Left lung (tissue), 4 donors: ENCODE measurements at regions not wholly inside any gene's neighbourhood (a gene's known extent, or its start where the extent isn't known, plus 50 kb on each side); places are given as distances from the start of the nearest gene placed in this dataset.

ENCODE experiments used
- ATAC-seq: fragments of 200-7000 bp; cut with Tn5 transposase; one replicate; pipeline ENCODE4 v1.9.1; 2020; ENCODE audit warnings: moderate library complexity
- DNase-seq, 4 donors: peaks; one replicate each; pipeline ENCODE4 v3.0.0-alpha.2; 2013 to 2020
- H3K27ac ChIP-seq, 2 donors: fragments of 200-600 bp; sonication (generic) in 1 of 2; one replicate each; pipeline versions ENCODE4 v1.5.0 to v1.8.0; 2020 to 2021
- H3K27me3 ChIP-seq, 2 donors: fragments of 200-600 bp; sonication (generic) in 1 of 2; one replicate each; pipeline versions ENCODE4 v1.5.0 to v1.8.0; 2020 to 2021
- H3K36me3 ChIP-seq, 2 donors: fragments of 200-600 bp; sonication (generic) in 1 of 2; one replicate each; pipeline versions ENCODE4 v1.5.0 to v1.8.0; 2020 to 2021
- H3K4me1 ChIP-seq, 2 donors: fragments of 200-600 bp; one replicate each; pipeline ENCODE4 v1.8.0; 2021
- H3K4me3 ChIP-seq, 2 donors: fragments of 200-600 bp; sonication (generic) in 1 of 2; one replicate each; pipeline versions ENCODE4 v1.5.0 to v1.8.0; 2020 to 2021; ENCODE audit warnings: mild to moderate bottlenecking in 1 of 2
- H3K9me3 ChIP-seq, 2 donors: fragments of 200-600 bp; sonication (generic) in 1 of 2; one replicate each; pipeline versions ENCODE4 v1.5.0 to v1.8.0; 2020 to 2021
- intact Hi-C, 2 donors: fragments of 100-400 bp; cut with DNase I; formaldehyde crosslinking; loops; one replicate each; pipeline versions ENCODE4 v1.11.2 to v1.14.2; 2022
- TF ChIP-seq, protein P1 (sequence below), 2 donors: fragments of 200-600 bp; sonication (generic) in 1 of 2; IDR thresholded peaks; one replicate each; pipeline versions ENCODE4 v1.5.0 to v1.8.0; 2021; ENCODE audit warnings: antibody characterized with exemption in 2 of 2
- donor health status: DM: no; HTN: yes; CAD: no.
- donor health status: DM: no; HTN: no; CAD: no.

DNA sequence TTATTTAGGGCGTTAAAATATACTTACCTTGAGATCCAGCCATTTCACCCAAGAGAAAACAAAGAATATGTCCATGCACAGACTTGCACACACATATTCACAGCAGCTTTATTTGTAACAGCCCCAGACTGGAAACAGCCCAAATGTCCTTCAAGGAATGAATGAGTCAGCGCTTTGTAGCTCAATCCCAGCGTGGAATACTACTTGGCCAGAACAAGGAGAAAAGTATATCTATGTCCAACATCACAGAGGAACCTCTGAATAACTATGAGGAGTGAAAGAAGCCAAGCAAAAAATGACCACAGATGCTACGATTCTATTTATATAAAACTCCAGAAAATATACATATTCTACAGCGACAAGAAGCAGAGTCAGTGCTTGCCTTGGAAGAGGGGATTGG is 158.3 kb downstream of the ENGASE start:
- Histone ChIP-seq H3K4me1 (no peaks in the 10 kb centered on the region), H3K4me3 (no peak overlapping the region), H3K27ac (no peak overlapping the region), H3K9me3 (no peaks in the 10 kb centered on the region), H3K36me3 (no peaks in the 10 kb centered on the region), H3K27me3 (peaks cover 0 to 21% of the 10 kb centered on the region in 2 donors)
- no peak for ATAC-seq
- no peak for DNase-seq
- intact Hi-C loops, result no loop called here
- TF ChIP-seq, protein P1, sequence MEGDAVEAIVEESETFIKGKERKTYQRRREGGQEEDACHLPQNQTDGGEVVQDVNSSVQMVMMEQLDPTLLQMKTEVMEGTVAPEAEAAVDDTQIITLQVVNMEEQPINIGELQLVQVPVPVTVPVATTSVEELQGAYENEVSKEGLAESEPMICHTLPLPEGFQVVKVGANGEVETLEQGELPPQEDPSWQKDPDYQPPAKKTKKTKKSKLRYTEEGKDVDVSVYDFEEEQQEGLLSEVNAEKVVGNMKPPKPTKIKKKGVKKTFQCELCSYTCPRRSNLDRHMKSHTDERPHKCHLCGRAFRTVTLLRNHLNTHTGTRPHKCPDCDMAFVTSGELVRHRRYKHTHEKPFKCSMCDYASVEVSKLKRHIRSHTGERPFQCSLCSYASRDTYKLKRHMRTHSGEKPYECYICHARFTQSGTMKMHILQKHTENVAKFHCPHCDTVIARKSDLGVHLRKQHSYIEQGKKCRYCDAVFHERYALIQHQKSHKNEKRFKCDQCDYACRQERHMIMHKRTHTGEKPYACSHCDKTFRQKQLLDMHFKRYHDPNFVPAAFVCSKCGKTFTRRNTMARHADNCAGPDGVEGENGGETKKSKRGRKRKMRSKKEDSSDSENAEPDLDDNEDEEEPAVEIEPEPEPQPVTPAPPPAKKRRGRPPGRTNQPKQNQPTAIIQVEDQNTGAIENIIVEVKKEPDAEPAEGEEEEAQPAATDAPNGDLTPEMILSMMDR (IDR thresholded peaks at IDR 0.05), result no peak

DNA sequence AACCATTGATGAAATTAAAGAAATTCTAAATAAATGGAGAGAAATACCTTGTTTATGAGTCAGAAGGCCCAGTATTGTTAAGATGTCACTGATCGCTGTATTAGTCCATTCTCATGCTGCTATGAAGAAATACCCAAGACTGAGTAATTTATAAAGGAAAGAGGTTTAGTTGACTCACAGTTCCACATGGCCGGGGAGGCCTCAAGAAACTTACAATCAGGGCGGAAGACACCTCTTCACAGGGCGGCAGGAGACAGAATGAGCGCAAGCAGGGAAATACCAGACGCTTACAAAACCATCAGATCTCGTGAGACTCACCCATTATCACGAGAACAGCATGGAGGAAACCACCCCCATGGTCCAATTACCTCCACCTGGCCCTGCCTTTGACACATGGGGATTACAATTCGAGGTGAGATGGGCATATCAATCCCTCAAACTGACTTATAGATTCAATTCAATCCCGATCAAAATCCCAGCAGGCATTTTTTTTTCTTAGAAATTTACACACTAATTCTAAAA is 157.2 kb downstream of the ENGASE start:
- intact Hi-C loops, result no loop called here

DNA sequence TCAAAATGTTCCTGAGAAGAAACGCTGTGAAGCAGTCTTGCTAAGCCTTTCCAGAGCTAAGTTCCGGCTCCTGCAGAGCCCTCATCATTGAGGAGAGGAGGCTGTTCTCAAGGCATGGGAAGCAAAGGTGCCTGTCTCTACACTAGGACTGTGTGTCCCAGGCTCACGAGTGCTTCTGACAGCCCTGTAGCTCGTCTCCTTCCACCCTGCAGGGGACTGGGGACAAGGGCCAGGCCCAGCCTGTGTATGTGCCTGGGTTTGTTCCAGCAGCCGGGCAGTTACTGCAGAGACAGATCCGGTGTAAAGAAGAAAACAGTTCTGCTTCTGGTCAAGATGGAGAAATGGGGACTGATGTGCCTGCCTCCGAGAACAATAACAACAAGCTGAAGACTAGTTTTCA is 156.0 kb downstream of the ENGASE start:
- peak in 1 of 4 donors; percentile 24 for DNase-seq
- no peak overlapping the region for H3K27ac ChIP-seq

More for the DNA sequence above, 157.2 kb downstream of the ENGASE start:
- peaks cover 0 to 26% of the 10 kb centered on the region in 2 donors for H3K27me3 ChIP-seq
- H3K4me3 ChIP-seq, result no peak overlapping the region
- no peaks in the 10 kb centered on the region for H3K4me1 ChIP-seq
- no peaks in the 10 kb centered on the region for H3K9me3 ChIP-seq
- ATAC-seq, result no peak
- DNase-seq, result no peak
- TF ChIP-seq, protein P1 (IDR thresholded peaks at IDR 0.05), result no peak
- no peak overlapping the region for H3K27ac ChIP-seq
- H3K36me3 ChIP-seq, result no peaks in the 10 kb centered on the region

DNA sequence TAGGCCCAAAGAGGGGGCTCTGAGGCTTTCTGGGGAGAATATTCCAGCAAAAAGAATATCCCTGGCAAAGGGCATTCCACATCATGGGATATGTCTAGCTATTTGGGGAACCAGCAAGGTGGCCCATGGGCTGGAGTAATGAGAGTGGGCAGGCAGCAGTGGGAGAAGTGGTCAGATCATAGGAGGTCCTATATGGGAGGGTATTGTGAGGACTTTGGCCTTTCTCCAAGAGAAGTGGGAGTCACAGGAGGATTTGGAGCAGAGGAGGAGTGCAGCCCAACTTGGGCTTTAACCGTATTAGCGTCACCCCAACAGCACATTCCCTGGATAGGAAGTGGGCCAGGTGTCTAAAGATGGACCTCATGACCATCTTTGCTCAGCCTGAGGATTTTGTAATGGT is 151.4 kb downstream of the ENGASE start:
- no peak overlapping the region for H3K4me3 ChIP-seq
- H3K9me3 ChIP-seq, result no peaks in the 10 kb centered on the region
- H3K27ac ChIP-seq, result no peak overlapping the region
- no peaks in the 10 kb centered on the region for H3K36me3 ChIP-seq
- TF ChIP-seq, protein P1 (IDR thresholded peaks at IDR 0.05), result no peak
- intact Hi-C loops, result no loop called here
- ATAC-seq, result no peak
- no peaks in the 10 kb centered on the region for H3K4me1 ChIP-seq
- H3K27me3 ChIP-seq, result peaks cover 13 to 63% of the 10 kb centered on the region in 2 donors
- no peak for DNase-seq

More for the DNA sequence above, 156.0 kb downstream of the ENGASE start:
- Histone ChIP-seq H3K27me3 (peaks cover 0 to 29% of the 10 kb centered on the region in 2 donors), H3K9me3 (no peaks in the 10 kb centered on the region), H3K36me3 (no peaks in the 10 kb centered on the region), H3K4me1 (no peaks in the 10 kb centered on the region), H3K4me3 (no peak overlapping the region)
- no peak for ATAC-seq
- TF ChIP-seq, protein P1 (IDR thresholded peaks at IDR 0.05), result no peak
- intact Hi-C loops, result no loop called here

DNA sequence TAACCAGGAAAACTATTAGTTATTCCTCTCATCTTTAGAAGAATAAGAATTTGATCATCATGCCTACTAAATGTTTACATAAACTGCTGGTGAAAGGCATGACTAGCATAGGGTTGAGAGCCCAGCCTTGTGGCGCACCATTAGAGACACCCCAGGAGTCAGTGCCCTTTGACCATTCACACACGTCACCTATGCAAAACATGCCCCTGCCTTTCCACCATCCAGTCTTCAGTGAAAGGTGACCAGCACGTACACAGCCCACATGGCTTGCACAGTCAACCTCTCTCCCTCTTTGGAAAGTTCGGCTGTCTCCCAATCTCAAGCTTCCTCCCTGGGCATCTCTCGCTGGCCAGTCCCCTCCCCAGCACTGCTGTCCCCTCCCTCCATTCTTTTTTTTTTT is 150.3 kb downstream of the ENGASE start:
- no peak for DNase-seq
- Histone ChIP-seq H3K4me3 (no peak overlapping the region), H3K36me3 (no peaks in the 10 kb centered on the region), H3K27me3 (peaks cover 25 to 74% of the 10 kb centered on the region in 2 donors), H3K9me3 (no peaks in the 10 kb centered on the region), H3K4me1 (peaks cover 0 to 5% of the 10 kb centered on the region in 2 donors), H3K27ac (no peak overlapping the region)
- no peak for ATAC-seq
- TF ChIP-seq, protein P1 (IDR thresholded peaks at IDR 0.05), result no peak
- intact Hi-C loops, result no loop called here
